B cell (primary cell): ENCODE measurements at regions not wholly inside any gene's neighbourhood (a gene's known extent, or its start where the extent isn't known, plus 50 kb on each side); places are given as distances from the start of the nearest gene placed in this dataset.

Source experiments
- ATAC-seq: fragments of 200-7000 bp; cut with Tn5 transposase; one replicate; pipeline ENCODE4 v1.10.0; 2021; ENCODE audit warnings: low read depth, mild to moderate bottlenecking, moderate number of reproducible peaks, moderate library complexity
- CTCF ChIA-PET: fragments of 350-600 bp; sonication (Branson Sonifier 250); formaldehyde crosslinking; loops from one replicate; lab custom pipeline; 2021; ENCODE audit warnings: antibody characterized with exemption, inconsistent platforms; lab: Charles Lee
- POLR2A ChIA-PET: fragments of 350-600 bp; sonication (Branson Sonifier 250); formaldehyde crosslinking; loops from one replicate; lab custom pipeline; 2021; ENCODE audit warnings: antibody characterized with exemption; lab: Charles Lee
- DNase-seq: peaks from one replicate; pipeline ENCODE4 v3.0.0; 2013
- H2AFZ ChIP-seq: 2 replicates; pipeline ENCODE4 v1.6.1; 2012; ENCODE audit warnings: mild to moderate bottlenecking, low read depth, low read length; ENCODE audit not compliant: insufficient read depth, poor library complexity, severe bottlenecking
- H3K27ac ChIP-seq, 2 donors: 1 replicate in 1 of 2; 2 replicates in 1 of 2; pipeline ENCODE4 v1.5.1; 2012 to 2013; ENCODE audit warnings: low read length in 2 of 2, mild to moderate bottlenecking in 2 of 2, moderate library complexity in 1 of 2
- H3K27me3 ChIP-seq, 4 experiments: fragments of 200-600 bp in 1 of 4; sonication (generic) in 1 of 4; replicated peaks in 1 of 4; 1 replicate in 2 of 4; 2 replicates in 2 of 4; pipeline versions ENCODE4 v1.6.1 to v1.7.0; 2013 to 2016; ENCODE audit warnings: low read length in 3 of 4, mild to moderate bottlenecking in 2 of 4, mixed read lengths in 1 of 4, moderate library complexity in 1 of 4; ENCODE audit not compliant: insufficient read depth in 4 of 4, control insufficient read depth in 3 of 4; ENCODE audit errors: control extremely low read depth in 1 of 4
- H3K36me3 ChIP-seq, 2 experiments: replicated peaks in 1 of 2; 1 replicate in 1 of 2; 2 replicates in 1 of 2; pipeline versions ENCODE4 v1.6.1 to v1.7.1; 2013; ENCODE audit warnings: low read length in 1 of 2; ENCODE audit not compliant: insufficient read depth in 2 of 2, control insufficient read depth in 1 of 2; ENCODE audit errors: control extremely low read depth in 1 of 2, extremely low read depth in 1 of 2
- H3K4me1 ChIP-seq, 2 donors: fragments of 200-600 bp in 1 of 2; sonication (generic) in 1 of 2; 1 replicate in 1 of 2; 2 replicates in 1 of 2; pipeline versions ENCODE4 v1.5.1 to v1.6.1; 2013 to 2017; ENCODE audit warnings: low read length in 2 of 2; ENCODE audit not compliant: control insufficient read depth in 2 of 2, insufficient read depth in 2 of 2
- H3K4me2 ChIP-seq: replicated peaks from 2 replicates; pipeline ENCODE3; 2012; ENCODE audit warnings: mild to moderate bottlenecking, low read depth, low read length; ENCODE audit not compliant: poor library complexity, severe bottlenecking
- H3K4me3 ChIP-seq, 5 experiments: fragments of 200-600 bp in 1 of 5; sonication (generic) in 1 of 5; 1 replicate in 3 of 5; 2 replicates in 2 of 5; pipeline versions ENCODE4 v1.5.1 to v1.7.0; 2011 to 2016; ENCODE audit warnings: low read length in 4 of 5, mild to moderate bottlenecking in 4 of 5, low read depth in 2 of 5, control low read depth in 1 of 5, moderate library complexity in 1 of 5; ENCODE audit not compliant: insufficient read depth in 1 of 5; ENCODE audit errors: control extremely low read depth in 1 of 5, extremely low read depth in 1 of 5
- H3K79me2 ChIP-seq: fragments of 200-600 bp; sonication (generic); one replicate; pipeline ENCODE4 v1.6.0; 2016; ENCODE audit warnings: low read length; ENCODE audit not compliant: control insufficient read depth, insufficient read depth
- H3K9ac ChIP-seq: fragments of 200-600 bp; sonication (generic); 2 replicates; pipeline ENCODE4 v1.6.1; 2017; ENCODE audit warnings: mild to moderate bottlenecking, low read length, moderate library complexity
- H3K9me3 ChIP-seq, 3 donors: one replicate each; pipeline versions ENCODE4 v1.6.1 to v1.7.1; 2013; ENCODE audit warnings: low read length in 2 of 3; ENCODE audit not compliant: control insufficient read depth in 2 of 3, insufficient read depth in 1 of 3; ENCODE audit errors: control extremely low read depth in 1 of 3
- H4K20me1 ChIP-seq: 2 replicates; pipeline ENCODE4 v1.6.0; 2012; ENCODE audit warnings: mild to moderate bottlenecking, low read length; ENCODE audit not compliant: insufficient read depth, control insufficient read depth, poor library complexity, severe bottlenecking
- H3K27ac Mint-ChIP-seq: one replicate; pipeline ENCODE4 v1.8.0; 2021; ENCODE audit warnings: mixed read lengths
- H3K27me3 Mint-ChIP-seq: one replicate; pipeline ENCODE4 v1.8.0; 2021; ENCODE audit warnings: mixed read lengths
- H3K4me1 Mint-ChIP-seq: one replicate; pipeline ENCODE4 v1.8.0; 2021; ENCODE audit warnings: mixed read lengths
- H3K4me3 Mint-ChIP-seq: one replicate; pipeline ENCODE4 v1.8.0; 2021; ENCODE audit warnings: mixed read lengths
- H3K9me3 Mint-ChIP-seq: one replicate; pipeline ENCODE4 v1.8.0; 2022; ENCODE audit warnings: mixed read lengths; ENCODE audit not compliant: insufficient read depth
- EZH2 ChIP-seq: IDR thresholded peaks from 2 replicates; pipeline ENCODE4 v1.6.1; 2012; ENCODE audit warnings: borderline replicate concordance, low read depth, mild to moderate bottlenecking, moderate library complexity, low read length; ENCODE audit not compliant: insufficient read depth, poor library complexity, severe bottlenecking
- WGBS: methylation state at CpG from one replicate; pipeline ENCODE4 v1.1.5; 2013; ENCODE audit warnings: missing lambda C conversion rate; ENCODE audit not compliant: insufficient coverage; 5-methylcytosine and 5-hydroxymethylcytosine counted together
- intact Hi-C: fragments of 100-400 bp; cut with micrococcal nuclease; formaldehyde crosslinking; loops from one replicate; pipeline ENCODE4 v1.10.0; 2022
- TF ChIP-seq, protein P1 (sequence below): fragments of 200-600 bp; IDR thresholded peaks from one replicate; pipeline ENCODE4 v1.8.0; 2022; ENCODE audit warnings: antibody characterized with exemption, mild to moderate bottlenecking

DNA sequence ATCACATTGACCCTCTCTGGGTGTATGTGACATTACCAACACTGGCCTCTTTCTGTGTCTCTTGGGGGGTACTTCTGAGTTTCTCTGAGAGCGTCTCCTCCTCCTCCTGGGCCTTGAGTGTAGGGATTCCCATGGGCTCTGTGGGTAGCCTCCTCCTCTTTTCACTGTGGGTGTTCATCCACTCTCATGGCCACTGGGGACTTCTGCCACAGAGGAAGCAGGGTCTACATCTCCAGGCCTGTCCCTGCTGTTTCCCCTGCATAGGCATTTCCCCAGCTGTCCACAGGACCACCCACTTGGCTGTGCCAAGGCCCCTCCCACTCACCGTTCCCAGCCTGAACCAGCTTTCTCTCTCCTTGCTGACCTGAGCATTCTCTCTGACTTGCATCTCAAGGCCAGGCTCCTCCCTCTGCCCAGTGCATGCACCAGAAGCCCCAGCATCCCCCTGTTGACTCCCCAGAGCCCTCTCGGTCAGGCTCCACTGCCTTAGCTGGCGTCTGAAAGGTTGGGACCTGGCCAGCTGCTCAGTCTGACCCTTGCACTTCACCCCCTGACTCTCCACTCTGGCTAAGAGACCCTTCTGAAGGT is 487.6 kb downstream of the GLRX3 start:
- H3K4me2 ChIP-seq, result no peak overlapping the region
- H3K4me1 ChIP-seq, result no peaks in the 10 kb centered on the region
- no peak overlapping the region for H3K4me3 ChIP-seq
- Mint-ChIP-seq H3K4me1 (no peaks in the 10 kb centered on the region), H3K9me3 (no peaks in the 10 kb centered on the region), H3K4me3 (no peak overlapping the region), H3K27ac (no peak overlapping the region), H3K27me3 (no peaks in the 10 kb centered on the region)
- no peak overlapping the region for H3K27ac ChIP-seq
- no peaks in the 10 kb centered on the region for H4K20me1 ChIP-seq
- no peaks in the 10 kb centered on the region for H3K27me3 ChIP-seq
- no peak overlapping the region for H2AFZ ChIP-seq
- peaks cover 0 to 12% (median 0%) of the 10 kb centered on the region in 3 donors for H3K9me3 ChIP-seq
- ATAC-seq (no peak), DNase-seq (no peak)
- intact Hi-C loops, result no loop called here
- H3K36me3 ChIP-seq, result no peaks in the 10 kb centered on the region
- no peaks in the 10 kb centered on the region for H3K79me2 ChIP-seq
- no peak overlapping the region for H3K9ac ChIP-seq
- WGBS, result 15% methylated on average over 4 of the region's 4 CpGs
- TF ChIP-seq, protein P1, sequence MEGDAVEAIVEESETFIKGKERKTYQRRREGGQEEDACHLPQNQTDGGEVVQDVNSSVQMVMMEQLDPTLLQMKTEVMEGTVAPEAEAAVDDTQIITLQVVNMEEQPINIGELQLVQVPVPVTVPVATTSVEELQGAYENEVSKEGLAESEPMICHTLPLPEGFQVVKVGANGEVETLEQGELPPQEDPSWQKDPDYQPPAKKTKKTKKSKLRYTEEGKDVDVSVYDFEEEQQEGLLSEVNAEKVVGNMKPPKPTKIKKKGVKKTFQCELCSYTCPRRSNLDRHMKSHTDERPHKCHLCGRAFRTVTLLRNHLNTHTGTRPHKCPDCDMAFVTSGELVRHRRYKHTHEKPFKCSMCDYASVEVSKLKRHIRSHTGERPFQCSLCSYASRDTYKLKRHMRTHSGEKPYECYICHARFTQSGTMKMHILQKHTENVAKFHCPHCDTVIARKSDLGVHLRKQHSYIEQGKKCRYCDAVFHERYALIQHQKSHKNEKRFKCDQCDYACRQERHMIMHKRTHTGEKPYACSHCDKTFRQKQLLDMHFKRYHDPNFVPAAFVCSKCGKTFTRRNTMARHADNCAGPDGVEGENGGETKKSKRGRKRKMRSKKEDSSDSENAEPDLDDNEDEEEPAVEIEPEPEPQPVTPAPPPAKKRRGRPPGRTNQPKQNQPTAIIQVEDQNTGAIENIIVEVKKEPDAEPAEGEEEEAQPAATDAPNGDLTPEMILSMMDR, result no peak
- TF ChIP-seq EZH2, result no peak
- CTCF ChIA-PET, result no interaction called here
- POLR2A ChIA-PET, result no interaction called here

DNA sequence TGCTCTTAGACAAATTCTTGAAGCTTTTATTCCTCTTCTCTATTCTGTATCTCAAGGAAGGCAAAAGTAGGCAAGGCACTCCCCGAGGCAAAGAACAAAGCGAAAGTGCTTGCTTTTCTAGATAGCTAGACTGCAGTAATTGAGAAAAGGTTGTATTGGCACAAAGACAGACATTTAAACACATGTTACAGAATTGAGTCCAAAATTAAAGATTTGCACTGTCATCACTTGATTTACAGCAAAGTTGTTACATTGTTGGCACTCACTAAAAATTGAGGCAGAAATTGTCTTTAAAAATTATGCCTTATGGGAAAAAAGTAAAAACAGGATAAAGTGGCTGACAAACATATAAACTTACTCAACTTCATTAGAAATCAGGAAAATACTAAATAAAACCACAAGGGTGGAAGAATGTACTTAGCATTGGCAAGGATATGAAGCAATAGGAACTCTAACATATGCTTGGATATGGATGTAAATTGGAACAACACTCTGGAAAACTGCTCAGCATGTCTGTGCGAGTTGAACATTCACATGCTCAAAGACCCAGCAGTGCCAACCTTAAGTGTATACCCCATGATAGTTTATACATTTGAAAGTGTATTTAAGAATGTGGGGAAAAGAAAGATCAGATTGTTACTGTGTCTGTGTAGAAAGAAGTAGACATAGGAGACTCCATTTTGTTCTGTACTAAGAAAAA is 491.3 kb downstream of the GLRX3 start:
- Histone ChIP-seq H2AFZ (no peak overlapping the region), H3K9ac (no peak overlapping the region), H3K27ac (no peak overlapping the region), H3K4me3 (no peak overlapping the region), H4K20me1 (no peaks in the 10 kb centered on the region), H3K4me2 (no peak overlapping the region), H3K79me2 (no peaks in the 10 kb centered on the region), H3K27me3 (no peaks in the 10 kb centered on the region), H3K4me1 (no peaks in the 10 kb centered on the region), H3K9me3 (peaks cover 0 to 12% (median 0%) of the 10 kb centered on the region in 3 donors), H3K36me3 (no peaks in the 10 kb centered on the region)
- Mint-ChIP-seq H3K4me3 (no peak overlapping the region), H3K9me3 (no peaks in the 10 kb centered on the region), H3K27ac (no peak overlapping the region), H3K4me1 (no peaks in the 10 kb centered on the region), H3K27me3 (no peaks in the 10 kb centered on the region)
- no peak for ATAC-seq
- intact Hi-C loops, result no loop called here
- DNase-seq, result no peak
- no CpG with 5 or more reads among the region's 3 CpGs for WGBS
- TF ChIP-seq, protein P1, result no peak
- no peak for TF ChIP-seq EZH2
- POLR2A ChIA-PET, result no interaction called here
- CTCF ChIA-PET, result no interaction called here
